ENCODE measurements at regions not wholly inside any gene's neighbourhood (a gene's known extent, or its start where the extent isn't known, plus 50 kb on each side); places are given as distances from the start of the nearest gene placed in this dataset.

DNA sequence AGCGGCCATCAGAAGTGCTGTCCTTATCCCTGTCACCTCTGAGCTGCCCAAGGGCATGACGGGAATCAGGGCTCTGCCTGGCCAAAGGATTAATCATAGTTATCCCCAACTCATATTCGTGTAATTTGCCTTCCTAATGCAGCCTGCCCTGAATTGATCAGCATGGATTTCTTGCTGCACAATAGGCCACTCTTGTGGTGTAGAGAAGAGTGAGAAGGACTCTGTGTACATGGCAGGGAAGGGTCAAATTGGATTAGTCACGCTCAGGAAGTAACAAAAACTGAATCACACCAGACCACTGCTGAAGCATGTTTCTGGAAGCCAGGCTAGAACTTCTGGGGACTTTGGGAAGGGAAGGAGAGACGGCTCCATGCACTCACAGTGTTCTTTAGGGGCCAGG, 227.0 kb downstream of the BUB3 start:
- Mint-ChIP-seq H3K27ac (no peak overlapping the region), H3K4me3 (no peak overlapping the region), H3K9me3 (peaks cover 0 to 12% (median 3%) of the 10 kb centered on the region in 11 donors), H3K4me1 (peaks cover 0 to 3% (median 0%) of the 10 kb centered on the region in 7 donors), H3K36me3 (peaks cover 0 to 5% (median 0%) of the 10 kb centered on the region in 5 donors), H3K27me3 (peaks cover 0 to 25% (median 8%) of the 10 kb centered on the region in 5 donors)
- Histone ChIP-seq H3K9me3 (ENCODE audit: control insufficient read depth in 2 of 3, low read length in 3 of 3) (no peaks in the 10 kb centered on the region), H3K27ac (ENCODE audit: low read depth, low read length) (no peak overlapping the region), H3K4me3 (ENCODE audit: low read length) (no peak overlapping the region), H3K27me3 (ENCODE audit: control insufficient read depth in 2 of 2, insufficient read depth in 2 of 2, low read length in 2 of 2) (no peaks in the 10 kb centered on the region), H3K36me3 (ENCODE audit: control insufficient read depth in 2 of 3, insufficient read depth in 3 of 3, low read length in 3 of 3) (no peaks in the 10 kb centered on the region), H3K4me1 (ENCODE audit: control insufficient read depth in 2 of 2, insufficient read depth in 2 of 2, low read length in 2 of 2) (no peaks in the 10 kb centered on the region)
- ChIA-PET CTCF (interaction anchor here (1.9 kb wide), 1 partner anchor 248 kb away, joined by 8 read pairs; no protein-coding TSS in a partner anchor), POLR2A (interaction anchor here (0.7 kb wide), 1 partner anchor 10 kb away, joined by 3 read pairs; no protein-coding TSS in a partner anchor)
- no peak for DNase-seq
- ATAC-seq = no peak
- intact Hi-C loops (cut with micrococcal nuclease) = loop anchor here in 1 of 2 donors (2.0 kb wide), 2 partner anchors 240 to 338 kb away; no protein-coding TSS in a partner anchor

DNA sequence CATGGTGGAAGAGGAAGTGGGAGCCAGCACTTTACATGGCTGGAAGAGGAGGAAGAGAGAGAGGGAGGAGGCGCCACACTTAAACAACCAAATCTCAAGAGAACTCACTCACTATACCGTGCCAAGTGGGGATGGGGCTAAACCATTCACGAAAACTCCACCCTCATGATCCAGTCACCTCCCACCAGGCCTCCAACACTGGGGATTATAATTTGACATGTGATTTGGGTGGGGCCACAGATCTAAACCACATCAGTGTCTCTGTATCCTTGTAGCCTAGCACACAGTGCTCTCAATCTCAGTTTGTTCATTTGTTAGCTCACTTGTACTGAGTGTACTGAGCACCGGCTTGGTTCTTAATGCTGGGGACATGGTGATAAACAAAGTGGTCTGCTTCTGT, 228.3 kb downstream of the BUB3 start:
- peaks cover 5 to 25% (median 9%) of the 10 kb centered on the region in 11 donors for H3K9me3 Mint-ChIP-seq
- Histone ChIP-seq H3K4me1 (ENCODE audit: control insufficient read depth in 2 of 2, insufficient read depth in 2 of 2, low read length in 2 of 2) (no peaks in the 10 kb centered on the region), H3K27ac (ENCODE audit: low read depth, low read length) (no peak overlapping the region), H3K36me3 (ENCODE audit: control insufficient read depth in 2 of 3, insufficient read depth in 3 of 3, low read length in 3 of 3) (no peaks in the 10 kb centered on the region), H3K4me3 (ENCODE audit: low read length) (no peak overlapping the region), H3K27me3 (ENCODE audit: control insufficient read depth in 2 of 2, insufficient read depth in 2 of 2, low read length in 2 of 2) (no peaks in the 10 kb centered on the region), H3K9me3 (ENCODE audit: control insufficient read depth in 2 of 3, low read length in 3 of 3) (no peaks in the 10 kb centered on the region)
- no peak overlapping the region for H3K4me3 Mint-ChIP-seq
- DNase-seq = no peak
- H3K4me1 Mint-ChIP-seq = peaks cover 0 to 3% (median 0%) of the 10 kb centered on the region in 7 donors
- no peak overlapping the region for H3K27ac Mint-ChIP-seq
- ATAC-seq = no peak
- H3K36me3 Mint-ChIP-seq = peaks cover 0 to 14% (median 4%) of the 10 kb centered on the region in 5 donors
- peaks cover 0 to 31% (median 8%) of the 10 kb centered on the region in 5 donors for H3K27me3 Mint-ChIP-seq
- intact Hi-C loops (cut with micrococcal nuclease) = no loop called here
- POLR2A ChIA-PET = no interaction called here
- CTCF ChIA-PET = interaction anchor here (0.6 kb wide), 1 partner anchor 1227 kb away, joined by 3 read pairs; no protein-coding TSS in a partner anchor

- DNase-seq = no peak
- no peak overlapping the region for H3K4me3 ChIP-seq (ENCODE audit: low read length)
Observed at GRCh38 chr10:123385508-123386080, 231.4 kb downstream of the BUB3 start.

DNA sequence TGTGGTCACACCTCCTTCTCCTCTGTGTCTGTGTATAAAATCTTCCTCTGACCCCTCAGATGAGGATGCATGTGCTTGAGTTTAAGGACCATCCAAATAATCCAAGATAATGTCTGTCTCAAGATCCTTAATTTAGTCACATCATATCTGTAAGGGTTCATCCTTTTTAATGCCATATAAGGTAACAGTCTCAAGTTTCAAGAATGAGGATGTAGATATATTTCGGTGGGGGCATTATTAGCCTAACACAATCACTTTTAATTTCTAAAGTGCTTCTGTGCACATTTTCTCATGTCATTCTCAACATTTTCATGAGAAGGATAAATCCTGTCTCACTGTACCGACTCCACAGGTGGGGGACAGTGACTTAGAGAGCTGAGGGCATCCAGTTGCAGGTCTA, 235.3 kb downstream of the BUB3 start:
- peaks cover 0 to 15% (median 3%) of the 10 kb centered on the region in 5 donors for H3K27me3 Mint-ChIP-seq
- no peaks in the 10 kb centered on the region for H3K9me3 ChIP-seq (ENCODE audit: control insufficient read depth in 2 of 3, low read length in 3 of 3)
- ATAC-seq (no peak), DNase-seq (no peak)
- H3K4me1 ChIP-seq (ENCODE audit: control insufficient read depth in 2 of 2, insufficient read depth in 2 of 2, low read length in 2 of 2) = no peaks in the 10 kb centered on the region
- peaks cover 0 to 29% (median 7%) of the 10 kb centered on the region in 5 donors for H3K36me3 Mint-ChIP-seq
- no peaks in the 10 kb centered on the region for H3K4me1 Mint-ChIP-seq
- CTCF ChIA-PET = no interaction called here
- H3K27ac ChIP-seq (ENCODE audit: low read depth, low read length) = no peak overlapping the region
- no peaks in the 10 kb centered on the region for H3K36me3 ChIP-seq (ENCODE audit: control insufficient read depth in 2 of 3, insufficient read depth in 3 of 3, low read length in 3 of 3)
- no peak overlapping the region for H3K4me3 Mint-ChIP-seq
- H3K4me3 ChIP-seq (ENCODE audit: low read length) = no peak overlapping the region
- no peaks in the 10 kb centered on the region for H3K27me3 ChIP-seq (ENCODE audit: control insufficient read depth in 2 of 2, insufficient read depth in 2 of 2, low read length in 2 of 2)
- peaks cover 5 to 43% (median 10%) of the 10 kb centered on the region in 11 donors for H3K9me3 Mint-ChIP-seq
- H3K27ac Mint-ChIP-seq = no peak overlapping the region
- intact Hi-C loops (cut with micrococcal nuclease) = no loop called here
- POLR2A ChIA-PET = no interaction called here

More at GRCh38 chr10:123385508-123386080, 231.4 kb downstream of the BUB3 start:
- H3K36me3 Mint-ChIP-seq = peaks cover 0 to 29% (median 7%) of the 10 kb centered on the region in 5 donors
- H3K9me3 ChIP-seq (ENCODE audit: control insufficient read depth in 2 of 3, low read length in 3 of 3) = no peaks in the 10 kb centered on the region
- POLR2A ChIA-PET = no interaction called here
- H3K36me3 ChIP-seq (ENCODE audit: control insufficient read depth in 2 of 3, insufficient read depth in 3 of 3, low read length in 3 of 3) = no peaks in the 10 kb centered on the region
- H3K27ac ChIP-seq (ENCODE audit: low read depth, low read length) = no peak overlapping the region
- H3K4me3 Mint-ChIP-seq = no peak overlapping the region
- peaks cover 0 to 3% (median 0%) of the 10 kb centered on the region in 7 donors for H3K4me1 Mint-ChIP-seq
- intact Hi-C loops (cut with micrococcal nuclease) = no loop called here
- no peak overlapping the region for H3K27ac Mint-ChIP-seq
- CTCF ChIA-PET = no interaction called here
- no peaks in the 10 kb centered on the region for H3K4me1 ChIP-seq (ENCODE audit: control insufficient read depth in 2 of 2, insufficient read depth in 2 of 2, low read length in 2 of 2)
- no peaks in the 10 kb centered on the region for H3K27me3 ChIP-seq (ENCODE audit: control insufficient read depth in 2 of 2, insufficient read depth in 2 of 2, low read length in 2 of 2)
- no peak for ATAC-seq
- peaks cover 6 to 43% (median 10%) of the 10 kb centered on the region in 11 donors for H3K9me3 Mint-ChIP-seq
- H3K27me3 Mint-ChIP-seq = peaks cover 0 to 34% (median 11%) of the 10 kb centered on the region in 5 donors

DNA sequence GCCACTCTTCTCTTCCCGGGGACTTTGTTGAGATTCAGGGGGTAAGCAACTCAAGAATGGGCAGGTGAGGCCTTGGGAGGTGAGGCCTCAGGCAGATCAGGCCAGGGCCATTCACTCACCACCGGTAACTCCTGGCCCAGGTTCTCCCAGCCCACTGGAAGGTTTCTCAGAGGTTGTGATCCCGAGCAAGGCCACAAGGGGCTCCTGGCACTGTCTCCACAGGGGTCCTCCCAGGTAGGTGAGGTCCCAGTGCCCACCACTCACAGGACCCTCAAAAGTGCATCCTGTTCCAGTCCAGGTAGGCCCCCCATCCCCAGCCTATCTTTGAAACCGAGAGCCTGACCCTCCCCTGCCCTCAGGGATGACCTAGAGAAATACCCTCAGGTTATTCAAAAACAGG, 236.1 kb downstream of the BUB3 start:
- DNase-seq = no peak
- H3K4me3 Mint-ChIP-seq = no peak overlapping the region
- H3K36me3 Mint-ChIP-seq = peaks cover 0 to 29% (median 7%) of the 10 kb centered on the region in 5 donors
- ATAC-seq = no peak
- no peaks in the 10 kb centered on the region for H3K9me3 ChIP-seq (ENCODE audit: control insufficient read depth in 2 of 3, low read length in 3 of 3)
- no peaks in the 10 kb centered on the region for H3K36me3 ChIP-seq (ENCODE audit: control insufficient read depth in 2 of 3, insufficient read depth in 3 of 3, low read length in 3 of 3)
- peaks cover 0 to 15% (median 3%) of the 10 kb centered on the region in 5 donors for H3K27me3 Mint-ChIP-seq
- H3K27ac Mint-ChIP-seq = no peak overlapping the region
- ChIA-PET POLR2A (no interaction called here), CTCF (no interaction called here)
- no peak overlapping the region for H3K4me3 ChIP-seq (ENCODE audit: low read length)
- no peak overlapping the region for H3K27ac ChIP-seq (ENCODE audit: low read depth, low read length)
- H3K4me1 Mint-ChIP-seq = no peaks in the 10 kb centered on the region
- no peaks in the 10 kb centered on the region for H3K27me3 ChIP-seq (ENCODE audit: control insufficient read depth in 2 of 2, insufficient read depth in 2 of 2, low read length in 2 of 2)
- intact Hi-C loops (cut with micrococcal nuclease) = no loop called here
- no peaks in the 10 kb centered on the region for H3K4me1 ChIP-seq (ENCODE audit: control insufficient read depth in 2 of 2, insufficient read depth in 2 of 2, low read length in 2 of 2)
- H3K9me3 Mint-ChIP-seq = peaks cover 5 to 42% (median 11%) of the 10 kb centered on the region in 11 donors

GRCh38 chr10:123390874-123391273, 236.7 kb downstream of the BUB3 start:
- no peaks in the 10 kb centered on the region for H3K27me3 ChIP-seq (ENCODE audit: control insufficient read depth in 2 of 2, insufficient read depth in 2 of 2, low read length in 2 of 2)
- Mint-ChIP-seq H3K4me3 (no peak overlapping the region), H3K4me1 (no peaks in the 10 kb centered on the region), H3K9me3 (peaks cover 5 to 39% (median 13%) of the 10 kb centered on the region in 11 donors), H3K27ac (no peak overlapping the region), H3K27me3 (peaks cover 0 to 15% (median 1%) of the 10 kb centered on the region in 5 donors), H3K36me3 (peaks cover 0 to 26% (median 6%) of the 10 kb centered on the region in 5 donors)
- no peak overlapping the region for H3K27ac ChIP-seq (ENCODE audit: low read depth, low read length)
- H3K9me3 ChIP-seq (ENCODE audit: control insufficient read depth in 2 of 3, low read length in 3 of 3) = no peaks in the 10 kb centered on the region
- ATAC-seq (no peak), DNase-seq (no peak)
- H3K4me3 ChIP-seq (ENCODE audit: low read length) = no peak overlapping the region
- H3K36me3 ChIP-seq (ENCODE audit: control insufficient read depth in 2 of 3, insufficient read depth in 3 of 3, low read length in 3 of 3) = no peaks in the 10 kb centered on the region
- ChIA-PET CTCF (no interaction called here), POLR2A (no interaction called here)
- intact Hi-C loops (cut with micrococcal nuclease) = no loop called here
- H3K4me1 ChIP-seq (ENCODE audit: control insufficient read depth in 2 of 2, insufficient read depth in 2 of 2, low read length in 2 of 2) = no peaks in the 10 kb centered on the region

Measured in naive thymus-derived CD4-positive, alpha-beta T cell (primary cell).